ENCODE measurements at regions not wholly inside any gene's neighbourhood (a gene's known extent, or its start where the extent isn't known, plus 50 kb on each side); places are given as distances from the start of the nearest gene placed in this dataset.

DNA sequence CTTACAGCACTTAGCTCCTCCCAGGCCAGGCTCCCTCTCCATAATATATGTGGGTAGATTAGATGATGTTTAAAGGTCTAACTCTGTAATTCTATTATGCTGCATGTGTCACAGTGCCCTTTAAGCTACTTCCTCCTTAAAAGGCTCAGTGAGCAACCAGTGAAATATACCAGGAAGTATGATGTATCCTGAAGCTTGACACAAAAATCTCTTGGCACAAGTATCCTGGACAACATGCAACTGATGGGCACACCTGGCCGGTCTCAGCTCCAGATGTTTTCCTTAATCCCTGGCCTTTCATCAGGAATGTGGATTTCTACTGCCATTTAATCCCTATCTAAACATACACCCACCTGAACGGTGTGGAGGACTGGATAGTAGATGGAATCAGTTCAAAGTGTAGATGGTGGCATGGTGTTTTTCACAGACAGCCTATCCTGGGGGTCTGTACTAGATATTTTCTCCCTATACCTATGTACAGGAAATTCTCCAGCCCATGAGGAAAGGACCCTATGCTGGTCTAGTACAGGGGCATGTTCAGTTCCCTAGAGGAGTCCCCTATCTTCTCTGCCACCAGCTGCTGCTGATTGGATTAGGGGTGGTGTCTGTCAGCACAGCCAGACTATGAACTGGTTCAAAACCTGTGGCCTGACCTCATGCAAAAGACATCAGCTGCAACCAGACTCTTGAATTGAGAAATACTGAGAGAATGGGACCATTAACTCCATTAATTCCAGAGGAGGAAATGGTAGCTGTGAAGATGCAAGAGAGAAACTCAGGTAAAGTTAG is 59.4 kb upstream of the CITED2 start:
- H3K9me3 Mint-ChIP-seq = no peaks in the 10 kb centered on the region
- H3K27ac Mint-ChIP-seq = no peak overlapping the region
- TF ChIP-seq, protein P1, sequence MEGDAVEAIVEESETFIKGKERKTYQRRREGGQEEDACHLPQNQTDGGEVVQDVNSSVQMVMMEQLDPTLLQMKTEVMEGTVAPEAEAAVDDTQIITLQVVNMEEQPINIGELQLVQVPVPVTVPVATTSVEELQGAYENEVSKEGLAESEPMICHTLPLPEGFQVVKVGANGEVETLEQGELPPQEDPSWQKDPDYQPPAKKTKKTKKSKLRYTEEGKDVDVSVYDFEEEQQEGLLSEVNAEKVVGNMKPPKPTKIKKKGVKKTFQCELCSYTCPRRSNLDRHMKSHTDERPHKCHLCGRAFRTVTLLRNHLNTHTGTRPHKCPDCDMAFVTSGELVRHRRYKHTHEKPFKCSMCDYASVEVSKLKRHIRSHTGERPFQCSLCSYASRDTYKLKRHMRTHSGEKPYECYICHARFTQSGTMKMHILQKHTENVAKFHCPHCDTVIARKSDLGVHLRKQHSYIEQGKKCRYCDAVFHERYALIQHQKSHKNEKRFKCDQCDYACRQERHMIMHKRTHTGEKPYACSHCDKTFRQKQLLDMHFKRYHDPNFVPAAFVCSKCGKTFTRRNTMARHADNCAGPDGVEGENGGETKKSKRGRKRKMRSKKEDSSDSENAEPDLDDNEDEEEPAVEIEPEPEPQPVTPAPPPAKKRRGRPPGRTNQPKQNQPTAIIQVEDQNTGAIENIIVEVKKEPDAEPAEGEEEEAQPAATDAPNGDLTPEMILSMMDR (conservative IDR thresholded peaks at IDR 0.05) = no peak
- no peaks in the 10 kb centered on the region for H3K27me3 ChIP-seq (ENCODE audit: control insufficient read depth, insufficient read depth, low read length, poor library complexity, severe bottlenecking)
- 83 to 100% methylated on average over 1 of the region's 2 CpGs for WGBS, 2 experiments (ENCODE audit: insufficient coverage in 1 of 2, insufficient read length in 1 of 2)
- no peak overlapping the region for H3K4me3 ChIP-seq (ENCODE audit: low read length)
- H3K9me3 ChIP-seq (ENCODE audit: control insufficient read depth, low read length) = peaks cover 11% of the 10 kb centered on the region
- H3K9ac ChIP-seq (ENCODE audit: extremely low read depth, low read length, poor library complexity, severe bottlenecking) = no peak overlapping the region
- no peaks in the 10 kb centered on the region for H3K36me3 Mint-ChIP-seq (ENCODE audit: low read depth)
- no peak overlapping the region for H3K27ac ChIP-seq (ENCODE audit: low read depth, low read length)
- no peaks in the 10 kb centered on the region for H3K4me1 ChIP-seq (ENCODE audit: control insufficient read depth, insufficient read depth, low read length)
- peaks cover 16% of the 10 kb centered on the region for H3K4me1 Mint-ChIP-seq
- no peaks in the 10 kb centered on the region for H3K27me3 Mint-ChIP-seq (ENCODE audit: insufficient read depth)
- DNase-seq = no peak
- H3K4me3 Mint-ChIP-seq = no peak overlapping the region
- H3K36me3 ChIP-seq (ENCODE audit: control insufficient read depth, insufficient read depth, low read length) = no peaks in the 10 kb centered on the region

DNA sequence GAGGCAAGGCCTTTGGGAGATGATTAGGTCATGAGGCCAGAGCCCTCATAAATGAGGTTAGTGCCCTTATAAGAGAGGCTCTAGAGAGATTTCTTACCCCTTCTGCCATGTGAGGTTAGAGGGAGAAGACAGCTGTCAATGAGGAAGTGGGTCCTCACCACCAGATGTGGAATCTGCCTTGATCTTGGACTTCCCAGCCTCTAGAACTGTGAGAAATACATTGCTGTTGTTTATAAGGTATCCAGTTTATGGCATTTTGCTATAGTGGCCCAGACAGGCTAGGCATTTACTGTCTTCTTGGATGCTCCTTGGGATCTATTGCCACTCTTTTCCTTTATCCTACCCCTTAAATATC is 57.1 kb upstream of the CITED2 start:
- Mint-ChIP-seq H3K27ac (no peak overlapping the region), H3K9me3 (no peaks in the 10 kb centered on the region), H3K4me1 (peaks cover 21% of the 10 kb centered on the region), H3K4me3 (no peak overlapping the region), H3K27me3 (ENCODE audit: insufficient read depth) (no peaks in the 10 kb centered on the region), H3K36me3 (ENCODE audit: low read depth) (no peaks in the 10 kb centered on the region)
- peaks cover 11% of the 10 kb centered on the region for H3K9me3 ChIP-seq (ENCODE audit: control insufficient read depth, low read length)
- no peaks in the 10 kb centered on the region for H3K4me1 ChIP-seq (ENCODE audit: control insufficient read depth, insufficient read depth, low read length)
- TF ChIP-seq, protein P1 (conservative IDR thresholded peaks at IDR 0.05) = no peak
- no peak overlapping the region for H3K4me3 ChIP-seq (ENCODE audit: low read length)
- DNase-seq = no peak
- no peaks in the 10 kb centered on the region for H3K27me3 ChIP-seq (ENCODE audit: control insufficient read depth, insufficient read depth, low read length, poor library complexity, severe bottlenecking)
- H3K9ac ChIP-seq (ENCODE audit: extremely low read depth, low read length, poor library complexity, severe bottlenecking) = no peak overlapping the region
- H3K36me3 ChIP-seq (ENCODE audit: control insufficient read depth, insufficient read depth, low read length) = no peaks in the 10 kb centered on the region
- H3K27ac ChIP-seq (ENCODE audit: low read depth, low read length) = no peak overlapping the region

DNA sequence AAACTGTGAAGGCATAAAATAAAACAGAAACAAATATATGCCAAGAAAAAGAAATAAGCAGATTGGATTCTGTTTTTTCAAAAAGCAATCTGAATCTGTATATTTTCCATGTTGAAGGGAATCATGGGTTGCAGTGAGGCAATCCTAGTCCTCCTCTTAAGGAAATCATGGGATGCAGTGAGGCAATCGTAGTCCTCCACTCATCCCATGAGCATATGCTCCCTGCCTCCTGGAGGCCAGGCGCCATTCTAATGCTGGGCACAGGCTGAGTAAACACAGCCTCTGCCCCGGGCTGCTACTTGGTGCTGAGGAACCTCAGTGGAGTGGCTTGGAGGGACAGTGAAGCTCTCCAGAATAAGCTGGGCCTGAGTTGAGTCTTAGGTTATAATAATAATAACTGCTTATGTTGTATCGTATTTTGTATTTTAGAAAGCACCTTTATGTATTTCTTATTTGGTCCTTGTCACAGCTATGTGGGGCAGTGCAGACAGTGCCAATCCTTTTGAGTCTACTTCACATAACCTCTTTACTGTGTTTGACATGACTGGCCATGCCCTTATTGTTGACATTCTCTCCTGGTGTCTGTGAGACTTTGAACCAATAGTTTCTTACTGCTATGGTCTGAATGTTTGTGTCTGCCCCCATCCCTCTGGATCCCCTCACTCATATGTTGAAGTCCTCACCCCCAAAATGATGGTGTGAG is 56.6 kb upstream of the CITED2 start:
- H3K4me3 ChIP-seq (ENCODE audit: low read length) = no peak overlapping the region
- no peak for DNase-seq
- peaks cover 11% of the 10 kb centered on the region for H3K9me3 ChIP-seq (ENCODE audit: control insufficient read depth, low read length)
- Mint-ChIP-seq H3K9me3 (no peaks in the 10 kb centered on the region), H3K4me1 (peaks cover 21% of the 10 kb centered on the region), H3K4me3 (no peak overlapping the region), H3K27ac (no peak overlapping the region), H3K36me3 (ENCODE audit: low read depth) (no peaks in the 10 kb centered on the region), H3K27me3 (ENCODE audit: insufficient read depth) (no peaks in the 10 kb centered on the region)
- TF ChIP-seq, protein P1 (conservative IDR thresholded peaks at IDR 0.05) = no peak
- WGBS, 2 experiments (ENCODE audit: insufficient coverage in 1 of 2, insufficient read length in 1 of 2) = 98 to 100% methylated on average over 1 to 4 of the region's 4 CpGs
- H3K27ac ChIP-seq (ENCODE audit: low read depth, low read length) = no peak overlapping the region
- no peaks in the 10 kb centered on the region for H3K27me3 ChIP-seq (ENCODE audit: control insufficient read depth, insufficient read depth, low read length, poor library complexity, severe bottlenecking)
- H3K36me3 ChIP-seq (ENCODE audit: control insufficient read depth, insufficient read depth, low read length) = no peaks in the 10 kb centered on the region
- H3K4me1 ChIP-seq (ENCODE audit: control insufficient read depth, insufficient read depth, low read length) = no peaks in the 10 kb centered on the region
- H3K9ac ChIP-seq (ENCODE audit: extremely low read depth, low read length, poor library complexity, severe bottlenecking) = no peak overlapping the region

Data from endodermal cell (in vitro differentiated cells).